Colonic mucosa (tissue), 4 donors: ENCODE measurements at regions not wholly inside any gene's neighbourhood (a gene's known extent, or its start where the extent isn't known, plus 50 kb on each side); places are given as distances from the start of the nearest gene placed in this dataset.

Source experiments
- DNase-seq: peaks from one replicate; pipeline ENCODE4 v3.0.0-alpha.2; 2020
- H3K27ac ChIP-seq: fragments of 200-600 bp; one replicate; pipeline ENCODE4 v1.8.0; 2021
- H3K27me3 ChIP-seq: fragments of 200-600 bp; one replicate; pipeline ENCODE4 v1.8.0; 2021
- H3K36me3 ChIP-seq: fragments of 200-600 bp; one replicate; pipeline ENCODE4 v1.8.0; 2021
- H3K4me1 ChIP-seq: fragments of 200-600 bp; one replicate; pipeline ENCODE4 v1.8.0; 2021; ENCODE audit warnings: mild to moderate bottlenecking
- H3K4me3 ChIP-seq: fragments of 200-600 bp; one replicate; pipeline ENCODE4 v1.8.0; 2021
- H3K9ac ChIP-seq, 2 donors: one replicate each; pipeline ENCODE4 v1.7.0; 2013; ENCODE audit warnings: control low read depth in 2 of 2, low read depth in 2 of 2, low read length in 2 of 2
- H3K9me3 ChIP-seq: fragments of 200-600 bp; one replicate; pipeline ENCODE4 v1.8.0; 2021
- intact Hi-C: fragments of 100-400 bp; cut with DNase I; formaldehyde crosslinking; loops from one replicate; pipeline ENCODE4 v1.14.1; 2022
- TF ChIP-seq, protein P1 (sequence below): fragments of 200-600 bp; IDR thresholded peaks from one replicate; pipeline ENCODE4 v1.8.0; 2022; ENCODE audit warnings: antibody characterized with exemption, mild to moderate bottlenecking
- donor health status: healthy.
- donor health status: DM: no; HTN: no; CAD: no.
- donor health status: DM: no; HTN: no; CAD: no.

- no peaks in the 10 kb centered on the region for H3K27me3 ChIP-seq
- TF ChIP-seq, protein P1, sequence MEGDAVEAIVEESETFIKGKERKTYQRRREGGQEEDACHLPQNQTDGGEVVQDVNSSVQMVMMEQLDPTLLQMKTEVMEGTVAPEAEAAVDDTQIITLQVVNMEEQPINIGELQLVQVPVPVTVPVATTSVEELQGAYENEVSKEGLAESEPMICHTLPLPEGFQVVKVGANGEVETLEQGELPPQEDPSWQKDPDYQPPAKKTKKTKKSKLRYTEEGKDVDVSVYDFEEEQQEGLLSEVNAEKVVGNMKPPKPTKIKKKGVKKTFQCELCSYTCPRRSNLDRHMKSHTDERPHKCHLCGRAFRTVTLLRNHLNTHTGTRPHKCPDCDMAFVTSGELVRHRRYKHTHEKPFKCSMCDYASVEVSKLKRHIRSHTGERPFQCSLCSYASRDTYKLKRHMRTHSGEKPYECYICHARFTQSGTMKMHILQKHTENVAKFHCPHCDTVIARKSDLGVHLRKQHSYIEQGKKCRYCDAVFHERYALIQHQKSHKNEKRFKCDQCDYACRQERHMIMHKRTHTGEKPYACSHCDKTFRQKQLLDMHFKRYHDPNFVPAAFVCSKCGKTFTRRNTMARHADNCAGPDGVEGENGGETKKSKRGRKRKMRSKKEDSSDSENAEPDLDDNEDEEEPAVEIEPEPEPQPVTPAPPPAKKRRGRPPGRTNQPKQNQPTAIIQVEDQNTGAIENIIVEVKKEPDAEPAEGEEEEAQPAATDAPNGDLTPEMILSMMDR: no peak
- no peaks in the 10 kb centered on the region for H3K9me3 ChIP-seq
- intact Hi-C loops: no loop called here
- H3K9ac ChIP-seq: no peak overlapping the region
- DNase-seq: no peak
- no peak overlapping the region for H3K4me3 ChIP-seq
- H3K27ac ChIP-seq: no peak overlapping the region
- H3K36me3 ChIP-seq: no peaks in the 10 kb centered on the region
- H3K4me1 ChIP-seq: no peaks in the 10 kb centered on the region
These were observed 149.2 kb downstream of the CRPPA start for GRCh38 chr7:16271990-16272665.

GRCh38 chr7:16271355-16271915, 149.9 kb downstream of the CRPPA start:
- H3K27ac ChIP-seq: no peak overlapping the region
- no peak overlapping the region for H3K9ac ChIP-seq
- TF ChIP-seq, protein P1: no peak
- no peaks in the 10 kb centered on the region for H3K36me3 ChIP-seq
- no peaks in the 10 kb centered on the region for H3K4me1 ChIP-seq
- no peak overlapping the region for H3K4me3 ChIP-seq
- no peaks in the 10 kb centered on the region for H3K9me3 ChIP-seq
- DNase-seq: no peak
- no peaks in the 10 kb centered on the region for H3K27me3 ChIP-seq
- intact Hi-C loops: no loop called here

DNA sequence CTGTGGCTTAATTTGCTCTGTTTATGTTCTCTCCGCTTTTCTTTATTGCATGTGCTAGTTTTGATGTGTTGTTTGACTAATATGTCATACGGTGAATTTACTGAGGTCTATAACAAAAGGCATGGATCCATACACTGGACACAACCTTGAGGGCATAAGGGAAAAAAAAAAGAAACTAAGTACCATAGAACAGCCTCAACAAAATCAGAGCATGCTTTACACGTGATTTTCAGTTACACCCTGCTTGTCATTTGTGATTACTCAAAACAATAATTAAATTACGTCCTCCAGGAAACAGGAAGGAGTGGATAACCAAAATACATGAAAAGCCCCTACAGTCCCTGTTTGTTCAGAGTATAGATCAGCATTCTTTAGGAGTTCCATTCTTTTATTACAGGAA, 150.5 kb downstream of the CRPPA start:
- DNase-seq: no peak
- no peaks in the 10 kb centered on the region for H3K4me1 ChIP-seq
- TF ChIP-seq, protein P1: no peak
- H3K4me3 ChIP-seq: no peak overlapping the region
- intact Hi-C loops: no loop called here
- no peak overlapping the region for H3K27ac ChIP-seq
- no peaks in the 10 kb centered on the region for H3K9me3 ChIP-seq
- no peaks in the 10 kb centered on the region for H3K36me3 ChIP-seq
- no peaks in the 10 kb centered on the region for H3K27me3 ChIP-seq
- no peak overlapping the region for H3K9ac ChIP-seq

- no peaks in the 10 kb centered on the region for H3K36me3 ChIP-seq
- DNase-seq: no peak
- H3K9me3 ChIP-seq: no peaks in the 10 kb centered on the region
- no peak overlapping the region for H3K27ac ChIP-seq
- no peaks in the 10 kb centered on the region for H3K27me3 ChIP-seq
- intact Hi-C loops: no loop called here
- TF ChIP-seq, protein P1: no peak
- no peak overlapping the region for H3K4me3 ChIP-seq
- no peak overlapping the region for H3K9ac ChIP-seq
- H3K4me1 ChIP-seq: no peaks in the 10 kb centered on the region
These were observed 152.2 kb downstream of the CRPPA start for GRCh38 chr7:16268821-16269768.

DNA sequence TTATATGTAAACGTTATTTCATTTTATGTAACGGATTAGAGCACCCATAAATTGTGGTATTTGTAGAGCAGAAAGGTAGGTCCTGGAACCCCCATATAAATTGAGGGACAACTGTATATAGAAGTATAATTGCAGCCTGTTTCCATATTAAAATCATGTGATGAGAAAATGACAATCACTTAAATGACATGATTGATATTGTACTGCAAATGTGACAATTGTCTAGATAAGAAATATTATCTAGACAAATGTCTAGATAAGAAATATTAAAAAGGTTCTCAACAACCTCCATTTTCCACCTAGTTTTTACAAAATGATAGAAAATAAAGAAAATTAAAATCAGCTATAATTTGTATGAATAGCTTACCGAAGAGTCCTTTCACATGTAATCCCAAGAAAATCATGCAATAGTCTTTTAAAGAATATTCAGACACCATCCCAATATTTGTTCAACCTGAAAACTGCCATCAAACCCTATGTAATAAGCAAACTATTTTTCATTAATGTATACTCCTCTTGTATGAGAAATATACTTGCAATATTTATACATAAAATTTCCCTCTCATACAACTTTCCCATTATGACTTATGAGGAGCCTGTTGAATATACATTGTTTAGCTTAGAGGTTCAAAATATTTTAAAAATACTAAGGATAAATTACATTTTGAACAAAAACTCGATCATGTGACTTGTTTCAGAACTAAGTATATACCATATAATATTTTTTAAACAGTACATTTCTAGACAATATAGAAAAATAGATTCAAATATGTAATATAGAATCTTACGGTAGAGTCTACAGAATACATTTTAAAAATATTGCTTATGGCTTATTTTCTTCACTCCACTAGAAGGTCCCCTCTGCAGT, 153.2 kb downstream of the CRPPA start:
- no peak for DNase-seq
- no peak overlapping the region for H3K9ac ChIP-seq
- H3K4me1 ChIP-seq: no peaks in the 10 kb centered on the region
- TF ChIP-seq, protein P1: no peak
- H3K36me3 ChIP-seq: no peaks in the 10 kb centered on the region
- no peak overlapping the region for H3K27ac ChIP-seq
- intact Hi-C loops: no loop called here
- no peak overlapping the region for H3K4me3 ChIP-seq
- H3K27me3 ChIP-seq: no peaks in the 10 kb centered on the region
- no peaks in the 10 kb centered on the region for H3K9me3 ChIP-seq
